Thyroid gland (tissue), 4 donors: ENCODE measurements at regions not wholly inside any gene's neighbourhood (a gene's known extent, or its start where the extent isn't known, plus 50 kb on each side); places are given as distances from the start of the nearest gene placed in this dataset.

Source experiments
- POLR2A ChIP-seq, 2 donors: fragments of 450-650 bp; IDR thresholded peaks; one replicate each; pipeline ENCODE4 v1.6.1; 2017; ENCODE audit warnings: antibody characterized with exemption in 2 of 2, mild to moderate bottlenecking in 2 of 2, moderate library complexity in 1 of 2
- TF ChIP-seq, protein P1 (sequence below), 6 experiments: fragments of 200-600 bp in 3 of 6; fragments of 450-650 bp in 3 of 6; sonication (generic) in 3 of 6; IDR thresholded peaks; one replicate each; pipeline ENCODE4 v1.5.1; 2016 to 2019; ENCODE audit warnings: antibody characterized with exemption in 6 of 6, mild to moderate bottlenecking in 2 of 6, inconsistent platforms in 1 of 6, moderate library complexity in 1 of 6

DNA sequence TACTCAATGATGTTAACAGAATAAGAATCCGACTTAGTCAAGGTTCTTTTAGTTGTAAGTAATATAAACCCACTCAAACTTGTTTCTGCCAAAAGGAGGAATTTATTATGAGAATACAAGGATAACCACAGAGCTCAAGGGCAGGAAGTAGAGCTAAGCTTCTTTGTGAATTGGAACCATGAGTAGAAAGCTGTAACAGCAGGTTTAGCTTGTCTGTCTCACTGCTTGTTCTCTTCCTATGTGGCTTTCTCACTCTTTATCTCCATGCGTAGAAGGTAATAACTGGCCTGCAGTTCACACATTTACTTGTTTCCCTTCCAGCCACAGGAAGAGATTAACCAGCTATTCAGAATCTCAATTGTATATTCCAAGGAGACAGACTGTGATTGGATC is 378.3 kb downstream of the PPP1R2C start:
- TF ChIP-seq, protein P1, sequence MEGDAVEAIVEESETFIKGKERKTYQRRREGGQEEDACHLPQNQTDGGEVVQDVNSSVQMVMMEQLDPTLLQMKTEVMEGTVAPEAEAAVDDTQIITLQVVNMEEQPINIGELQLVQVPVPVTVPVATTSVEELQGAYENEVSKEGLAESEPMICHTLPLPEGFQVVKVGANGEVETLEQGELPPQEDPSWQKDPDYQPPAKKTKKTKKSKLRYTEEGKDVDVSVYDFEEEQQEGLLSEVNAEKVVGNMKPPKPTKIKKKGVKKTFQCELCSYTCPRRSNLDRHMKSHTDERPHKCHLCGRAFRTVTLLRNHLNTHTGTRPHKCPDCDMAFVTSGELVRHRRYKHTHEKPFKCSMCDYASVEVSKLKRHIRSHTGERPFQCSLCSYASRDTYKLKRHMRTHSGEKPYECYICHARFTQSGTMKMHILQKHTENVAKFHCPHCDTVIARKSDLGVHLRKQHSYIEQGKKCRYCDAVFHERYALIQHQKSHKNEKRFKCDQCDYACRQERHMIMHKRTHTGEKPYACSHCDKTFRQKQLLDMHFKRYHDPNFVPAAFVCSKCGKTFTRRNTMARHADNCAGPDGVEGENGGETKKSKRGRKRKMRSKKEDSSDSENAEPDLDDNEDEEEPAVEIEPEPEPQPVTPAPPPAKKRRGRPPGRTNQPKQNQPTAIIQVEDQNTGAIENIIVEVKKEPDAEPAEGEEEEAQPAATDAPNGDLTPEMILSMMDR (IDR thresholded peaks at IDR 0.05) = no peak
- no peak for TF ChIP-seq POLR2A (IDR thresholded peaks at IDR 0.05)
